ENCODE measurements at regions not wholly inside any gene's neighbourhood (a gene's known extent, or its start where the extent isn't known, plus 50 kb on each side); places are given as distances from the start of the nearest gene placed in this dataset.

GRCh38 chr11:128244871-128245270 lies 342.5 kb downstream of the ETS1 start:
- Mint-ChIP-seq H3K4me1 (peaks cover 6% of the 10 kb centered on the region), H3K27ac (no peak overlapping the region), H3K9me3 (no peaks in the 10 kb centered on the region), H3K4me3 (no peak overlapping the region), H3K27me3 (ENCODE audit: insufficient read depth) (no peaks in the 10 kb centered on the region), H3K36me3 (ENCODE audit: low read depth) (no peaks in the 10 kb centered on the region)
- Histone ChIP-seq H3K36me3 (ENCODE audit: control insufficient read depth, insufficient read depth, low read length) (no peaks in the 10 kb centered on the region), H3K27me3 (ENCODE audit: control insufficient read depth, insufficient read depth, low read length, poor library complexity, severe bottlenecking) (no peaks in the 10 kb centered on the region), H3K27ac (ENCODE audit: low read depth, low read length) (no peak overlapping the region), H3K4me1 (ENCODE audit: control insufficient read depth, insufficient read depth, low read length) (no peaks in the 10 kb centered on the region), H3K4me3 (ENCODE audit: low read length) (no peak overlapping the region), H3K9ac (ENCODE audit: extremely low read depth, low read length, poor library complexity, severe bottlenecking) (no peak overlapping the region), H3K9me3 (ENCODE audit: control insufficient read depth, low read length) (no peaks in the 10 kb centered on the region)
- TF ChIP-seq CTCF (conservative IDR thresholded peaks at IDR 0.05) = no peak
- 90 to 93% methylated on average over 5 of the region's 5 CpGs for WGBS, 2 experiments (ENCODE audit: insufficient coverage in 1 of 2, insufficient read length in 1 of 2)
- no peak for DNase-seq

GRCh38 chr11:128242451-128242850 lies 344.9 kb downstream of the ETS1 start:
- Histone ChIP-seq H3K9ac (ENCODE audit: extremely low read depth, low read length, poor library complexity, severe bottlenecking) (no peak overlapping the region), H3K4me3 (ENCODE audit: low read length) (no peak overlapping the region), H3K27me3 (ENCODE audit: control insufficient read depth, insufficient read depth, low read length, poor library complexity, severe bottlenecking) (no peaks in the 10 kb centered on the region), H3K9me3 (ENCODE audit: control insufficient read depth, low read length) (no peaks in the 10 kb centered on the region), H3K27ac (ENCODE audit: low read depth, low read length) (no peak overlapping the region), H3K36me3 (ENCODE audit: control insufficient read depth, insufficient read depth, low read length) (no peaks in the 10 kb centered on the region), H3K4me1 (ENCODE audit: control insufficient read depth, insufficient read depth, low read length) (no peaks in the 10 kb centered on the region)
- peaks cover 6% of the 10 kb centered on the region for H3K9me3 Mint-ChIP-seq
- no peaks in the 10 kb centered on the region for H3K27me3 Mint-ChIP-seq (ENCODE audit: insufficient read depth)
- WGBS, 2 experiments (ENCODE audit: insufficient coverage in 1 of 2, insufficient read length in 1 of 2) = no CpG with 5 or more reads among the region's 1 CpG
- DNase-seq = no peak
- no peak overlapping the region for H3K4me3 Mint-ChIP-seq
- no peaks in the 10 kb centered on the region for H3K36me3 Mint-ChIP-seq (ENCODE audit: low read depth)
- peaks cover 6% of the 10 kb centered on the region for H3K4me1 Mint-ChIP-seq
- no peak overlapping the region for H3K27ac Mint-ChIP-seq
- no peak for TF ChIP-seq CTCF (conservative IDR thresholded peaks at IDR 0.05)

GRCh38 chr11:128240546-128240945 lies 346.8 kb downstream of the ETS1 start:
- H3K4me3 ChIP-seq (ENCODE audit: low read length) = no peak overlapping the region
- H3K36me3 ChIP-seq (ENCODE audit: control insufficient read depth, insufficient read depth, low read length) = no peaks in the 10 kb centered on the region
- no peaks in the 10 kb centered on the region for H3K4me1 ChIP-seq (ENCODE audit: control insufficient read depth, insufficient read depth, low read length)
- no peaks in the 10 kb centered on the region for H3K27me3 ChIP-seq (ENCODE audit: control insufficient read depth, insufficient read depth, low read length, poor library complexity, severe bottlenecking)
- no peak overlapping the region for H3K9ac ChIP-seq (ENCODE audit: extremely low read depth, low read length, poor library complexity, severe bottlenecking)
- Mint-ChIP-seq H3K27ac (no peak overlapping the region), H3K27me3 (ENCODE audit: insufficient read depth) (no peaks in the 10 kb centered on the region), H3K9me3 (peaks cover 6% of the 10 kb centered on the region), H3K4me3 (no peak overlapping the region), H3K36me3 (ENCODE audit: low read depth) (no peaks in the 10 kb centered on the region), H3K4me1 (no peaks in the 10 kb centered on the region)
- no peak overlapping the region for H3K27ac ChIP-seq (ENCODE audit: low read depth, low read length)
- TF ChIP-seq CTCF (conservative IDR thresholded peaks at IDR 0.05) = no peak
- no peak for DNase-seq
- H3K9me3 ChIP-seq (ENCODE audit: control insufficient read depth, low read length) = no peaks in the 10 kb centered on the region
- WGBS, 2 experiments (ENCODE audit: insufficient coverage in 1 of 2, insufficient read length in 1 of 2) = 93 to 98% methylated on average over 5 to 6 of the region's 6 CpGs
